ENCODE measurements at regions not wholly inside any gene's neighbourhood (a gene's known extent, or its start where the extent isn't known, plus 50 kb on each side); places are given as distances from the start of the nearest gene placed in this dataset.

GRCh38 chr15:29454506-29454905 lies 184.9 kb upstream of the NSMCE3 start:
- DNase-seq (ENCODE audit: low spot score) = no peak

- no peak for DNase-seq (ENCODE audit: low spot score)
Observed at GRCh38 chr15:29452881-29453731, 183.5 kb upstream of the NSMCE3 start.

DNA sequence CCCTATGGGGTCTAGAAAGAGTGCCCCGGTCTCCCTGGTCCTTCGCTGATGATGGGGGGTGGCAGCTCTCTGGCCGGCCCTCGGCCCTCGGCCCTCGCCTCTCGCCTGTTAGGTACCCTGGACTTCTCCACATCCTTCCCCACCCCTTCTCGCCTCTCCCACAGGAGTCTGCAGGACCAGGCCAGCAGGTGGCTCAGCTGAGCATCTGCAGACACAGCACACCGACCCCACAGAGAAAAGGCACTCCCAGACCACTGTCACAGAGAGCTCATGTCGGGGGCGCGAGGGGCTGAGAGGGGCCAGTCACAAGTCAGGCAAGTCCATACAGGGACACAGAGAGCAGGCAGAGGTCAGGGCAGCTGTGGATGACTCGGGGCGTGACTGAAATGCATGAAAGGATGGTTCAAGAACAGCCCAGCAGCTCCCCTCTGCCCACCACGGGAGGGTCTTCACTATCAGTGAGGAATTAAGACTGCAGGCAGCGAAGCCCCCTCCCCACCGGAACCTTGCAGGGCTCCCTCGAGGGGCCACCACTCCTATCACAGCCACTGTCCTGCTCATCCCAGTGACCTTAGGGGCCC lies 181.7 kb upstream of the NSMCE3 start:
- no peak for DNase-seq (ENCODE audit: low spot score)

GRCh38 chr15:29449136-29449535 lies 179.5 kb upstream of the NSMCE3 start:
- DNase-seq (ENCODE audit: low spot score) = no peak

DNA sequence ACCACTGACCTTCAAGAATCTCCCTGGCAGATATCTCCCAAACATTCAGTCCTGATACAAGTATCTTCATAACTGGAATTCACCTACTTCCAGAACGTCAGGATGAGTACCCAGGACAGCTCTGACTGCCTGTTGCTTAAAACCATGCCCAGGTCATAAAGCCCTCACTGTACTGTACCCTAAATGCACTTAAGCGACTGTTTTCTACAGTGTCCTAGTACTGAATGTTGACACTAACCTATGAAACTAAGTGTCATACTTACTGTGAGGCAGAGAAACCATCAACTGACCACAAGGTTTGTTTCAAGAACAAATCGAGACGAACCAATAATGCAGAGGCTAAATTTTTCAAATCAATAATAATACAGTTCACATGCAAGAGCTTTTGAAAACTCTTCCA lies 178.7 kb upstream of the NSMCE3 start:
- no peak for DNase-seq (ENCODE audit: low spot score)

GRCh38 chr15:29446480-29446879 lies 176.9 kb upstream of the NSMCE3 start:
- DNase-seq (ENCODE audit: low spot score) = no peak

- no peak for DNase-seq (ENCODE audit: low spot score)
Observed at GRCh38 chr15:29442532-29442931, 172.9 kb upstream of the NSMCE3 start.

GRCh38 chr15:29440541-29440940 lies 170.9 kb upstream of the NSMCE3 start:
- no peak for DNase-seq (ENCODE audit: low spot score)

DNA sequence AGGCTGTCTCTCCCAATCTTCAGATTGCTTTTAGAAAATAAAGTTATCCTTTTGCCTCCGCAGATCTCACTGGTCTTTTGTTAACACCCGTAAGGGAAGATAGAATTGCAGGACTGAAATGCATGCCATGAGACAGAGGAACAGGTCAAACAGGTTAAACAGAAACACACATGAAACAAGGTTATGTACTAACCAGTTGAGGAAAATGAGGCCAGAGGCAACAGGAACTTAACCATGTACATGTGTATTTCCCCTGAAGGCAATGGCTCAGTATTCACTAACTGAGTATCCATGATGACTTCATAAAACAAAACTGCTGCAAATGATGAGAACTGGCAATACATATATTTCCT lies 169.1 kb upstream of the NSMCE3 start:
- DNase-seq (ENCODE audit: low spot score) = no peak

GRCh38 chr15:29437888-29438702 lies 168.5 kb upstream of the NSMCE3 start:
- DNase-seq (ENCODE audit: low spot score) = no peak

GRCh38 chr15:29435811-29436210 lies 166.2 kb upstream of the NSMCE3 start:
- DNase-seq (ENCODE audit: low spot score) = no peak

DNA sequence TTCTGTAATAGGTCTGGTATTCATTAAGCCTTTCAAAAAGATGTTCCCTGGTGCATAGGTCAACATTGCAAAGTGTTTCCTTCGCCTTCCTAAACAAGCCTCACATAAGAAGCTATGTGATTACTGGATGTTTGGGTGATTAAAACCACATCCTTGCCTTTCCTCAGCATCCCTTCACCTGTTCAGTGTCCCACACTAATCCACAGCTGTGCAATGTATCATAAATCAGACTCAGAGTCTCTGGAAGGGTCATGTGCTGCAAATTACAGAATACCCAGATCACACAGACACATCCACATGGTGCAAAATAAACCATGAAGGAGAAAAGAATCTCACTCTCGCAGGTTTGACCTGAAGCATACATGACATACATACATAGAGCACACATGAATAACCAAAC lies 164.7 kb upstream of the NSMCE3 start:
- DNase-seq (ENCODE audit: low spot score) = no peak

DNA sequence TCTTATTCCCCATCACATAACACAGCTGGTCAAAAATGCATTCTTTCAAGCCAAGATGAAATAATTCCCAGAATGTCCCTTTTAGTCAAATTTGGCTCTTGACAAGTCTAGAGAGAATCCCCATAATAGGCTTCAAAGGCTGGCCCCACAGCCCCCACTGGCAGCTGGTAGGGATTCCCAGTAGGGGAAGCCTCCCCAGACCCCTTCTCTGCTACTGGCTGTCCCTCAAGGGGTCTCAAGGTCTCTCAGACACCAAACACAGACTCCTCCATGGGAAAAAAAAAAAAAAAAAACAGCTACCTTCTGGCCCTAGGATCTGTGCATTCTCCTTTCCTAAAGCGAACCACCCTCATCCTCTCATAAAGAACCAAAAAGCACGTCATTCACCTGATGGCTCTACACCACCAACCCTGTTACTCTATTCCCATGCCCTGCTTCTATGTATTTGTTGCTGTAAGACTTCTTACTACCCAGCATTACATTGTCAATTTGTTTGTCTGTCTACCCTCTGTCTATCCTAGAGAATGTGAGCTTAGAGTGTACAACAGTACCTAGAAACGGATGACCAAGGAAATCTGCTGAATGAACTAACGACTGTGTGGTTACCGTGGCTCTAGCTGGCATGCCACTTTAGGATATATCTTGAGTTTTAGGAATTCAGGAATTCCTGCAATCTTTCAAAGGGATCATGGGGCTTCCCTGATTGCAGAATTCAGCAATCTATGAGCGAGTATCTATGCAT lies 164.1 kb upstream of the NSMCE3 start:
- DNase-seq (ENCODE audit: low spot score) = no peak

DNA sequence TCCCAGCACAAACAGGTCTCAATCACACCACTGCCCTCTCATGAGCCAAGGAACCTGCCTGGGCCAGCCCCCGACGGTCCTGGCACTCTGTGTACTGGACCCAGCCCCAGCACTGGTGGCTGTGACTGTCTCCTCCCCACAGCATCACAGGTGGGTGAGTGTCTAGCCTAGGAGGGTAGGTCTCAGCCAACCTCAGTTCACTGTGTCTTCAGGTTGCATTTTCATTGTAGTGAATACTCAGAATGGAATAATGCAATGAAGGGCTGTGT lies 163.4 kb upstream of the NSMCE3 start:
- DNase-seq (ENCODE audit: low spot score) = no peak

DNA sequence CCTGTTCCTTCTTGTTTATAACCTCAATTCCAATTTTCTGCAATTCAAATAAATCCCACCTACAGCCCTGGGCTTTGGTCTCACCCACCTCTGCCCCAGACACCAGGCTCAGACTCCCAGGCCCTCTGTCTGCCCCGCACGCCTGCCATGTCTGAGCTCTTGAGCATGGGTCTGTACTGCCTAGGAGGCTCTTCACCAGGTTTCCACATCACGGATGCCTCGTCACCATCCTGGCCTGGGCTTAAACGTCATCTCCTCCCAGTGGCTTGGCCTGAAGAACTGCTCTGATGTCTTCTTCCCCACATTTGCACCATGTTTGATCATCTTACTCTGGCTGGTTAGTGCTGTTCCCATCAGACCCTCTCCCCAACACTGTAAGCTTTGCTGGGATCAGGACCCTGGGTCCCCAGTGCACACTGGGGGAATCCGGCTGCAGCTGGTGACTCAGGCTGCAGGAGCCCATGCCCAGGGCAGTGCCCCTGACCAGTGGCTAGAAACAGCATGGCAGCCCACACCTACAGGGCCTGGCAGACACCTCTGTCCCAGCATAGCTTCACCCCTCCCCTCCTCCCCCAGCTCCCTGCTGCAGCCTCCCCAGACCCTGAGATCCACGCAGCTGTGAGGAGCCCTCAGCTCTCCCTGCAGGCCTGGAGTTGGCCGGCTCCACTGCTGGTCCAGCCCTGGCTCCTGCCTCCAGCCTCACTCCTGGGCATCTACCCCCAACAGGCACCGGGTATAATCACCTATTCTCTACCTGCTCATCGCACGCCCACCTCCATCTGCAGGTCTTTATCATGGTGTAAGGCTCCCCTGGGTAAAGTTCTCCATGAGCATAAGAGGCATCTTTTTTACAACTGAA lies 162.8 kb upstream of the NSMCE3 start:
- DNase-seq (ENCODE audit: low spot score) = no peak

DNA sequence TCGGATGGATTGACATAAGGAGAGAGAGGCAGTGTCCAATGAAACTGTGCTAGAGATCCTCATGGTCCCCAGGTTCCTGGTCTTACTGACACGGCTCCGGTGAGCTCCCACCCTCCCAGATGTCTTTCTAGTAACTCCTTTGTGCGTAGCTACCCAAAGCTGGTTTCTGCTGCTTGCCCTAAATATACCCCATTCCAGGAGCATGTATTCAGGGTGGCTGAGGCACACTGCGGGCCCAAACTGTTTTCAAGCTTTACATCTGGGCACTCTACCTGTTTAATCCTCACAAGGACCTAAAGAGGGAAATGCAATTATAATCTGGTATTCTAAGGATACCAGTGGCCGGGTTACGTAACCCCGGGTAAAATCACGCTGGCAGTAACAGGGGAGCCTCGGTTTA lies 161.2 kb upstream of the NSMCE3 start:
- no peak for DNase-seq (ENCODE audit: low spot score)

DNA sequence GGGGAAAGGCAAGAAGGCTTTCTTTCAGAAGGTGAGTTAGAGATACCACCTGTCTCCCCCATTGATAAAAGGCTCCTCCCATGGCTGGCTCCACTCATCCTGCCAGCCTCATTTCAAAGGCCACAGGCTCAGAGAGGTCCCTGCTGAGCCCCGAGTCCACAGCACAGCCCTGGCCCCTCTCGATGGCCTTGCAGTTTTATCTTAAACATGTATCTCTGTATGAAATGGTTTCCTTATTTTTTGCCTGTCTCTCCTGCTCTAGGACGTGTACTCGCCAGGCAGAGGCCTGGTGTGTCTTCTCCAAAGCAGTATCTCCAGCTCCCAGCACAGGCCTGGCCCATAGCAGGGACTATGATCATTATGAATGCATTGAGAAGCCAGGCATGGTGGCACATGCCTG lies 160.5 kb upstream of the NSMCE3 start:
- DNase-seq (ENCODE audit: low spot score) = no peak

DNA sequence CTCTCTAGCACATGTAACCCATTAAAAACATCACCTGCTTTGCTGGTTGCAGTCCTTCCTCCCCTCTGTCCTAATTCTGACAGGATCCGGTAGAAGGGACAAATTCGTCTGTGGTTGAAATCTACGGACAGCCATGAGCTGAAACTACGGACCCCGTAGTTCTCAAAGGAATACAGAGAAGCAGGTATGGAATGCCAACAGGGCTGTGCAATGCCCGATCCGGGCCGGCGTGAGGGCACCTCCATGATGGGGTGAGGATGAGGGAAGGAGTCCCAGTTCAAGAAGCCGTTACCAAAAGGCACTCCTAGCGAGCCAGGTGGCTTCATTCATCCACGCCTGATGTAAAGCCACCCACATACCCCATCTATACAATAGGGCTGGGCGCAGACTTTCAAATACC lies 160.0 kb upstream of the NSMCE3 start:
- no peak for DNase-seq (ENCODE audit: low spot score)

DNA sequence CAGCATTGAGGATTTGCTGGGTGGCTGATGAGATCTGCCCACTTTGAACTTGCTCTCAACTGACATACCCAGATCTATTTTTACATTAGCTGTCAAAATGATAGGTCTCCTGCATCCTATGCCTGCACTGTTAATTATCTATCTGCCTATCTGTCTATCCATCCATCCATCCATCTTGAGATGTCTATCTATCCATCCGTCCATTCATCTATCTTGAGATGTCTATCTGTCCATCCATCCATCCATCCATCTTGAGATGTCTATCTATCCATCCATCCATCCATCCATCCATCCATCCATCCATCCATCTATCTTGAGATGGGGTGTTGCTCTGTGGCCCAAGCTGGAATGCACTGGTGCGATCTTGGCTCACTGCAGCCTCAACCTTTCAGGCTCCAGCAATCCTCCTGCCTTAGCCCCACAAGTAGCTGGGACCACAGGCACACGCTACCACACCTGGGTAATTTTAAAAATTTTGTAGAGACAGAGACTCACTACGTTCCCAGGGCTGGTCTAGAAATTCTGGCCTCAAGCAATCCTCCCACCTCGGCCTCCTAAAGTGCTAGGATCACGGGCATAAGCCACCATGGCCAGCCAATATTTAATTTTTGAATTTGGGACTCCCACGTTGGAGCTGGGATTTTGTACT lies 159.4 kb upstream of the NSMCE3 start:
- DNase-seq (ENCODE audit: low spot score) = no peak

DNA sequence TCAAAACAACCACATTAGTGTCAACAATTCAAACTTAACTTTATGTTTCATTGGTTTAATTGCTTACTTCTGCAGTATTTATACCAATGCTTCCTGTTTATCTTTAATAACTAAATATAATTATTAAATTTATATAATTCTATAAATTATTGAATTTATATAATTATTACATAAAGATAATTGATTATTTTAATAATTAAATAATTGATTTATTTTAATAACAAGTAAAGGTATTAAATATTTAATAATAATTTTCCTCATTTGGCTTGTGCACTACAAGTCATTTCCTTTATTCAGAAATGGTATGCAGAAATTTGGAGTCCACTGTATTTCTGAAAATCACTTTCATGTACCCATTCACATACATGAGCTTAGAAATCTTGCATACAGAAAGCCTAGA lies 156.2 kb upstream of the NSMCE3 start:
- DNase-seq (ENCODE audit: low spot score) = no peak

- no peak for DNase-seq (ENCODE audit: low spot score)
Observed at GRCh38 chr15:29424118-29424517, 154.5 kb upstream of the NSMCE3 start.
